ENCODE measurements at regions not wholly inside any gene's neighbourhood (a gene's known extent, or its start where the extent isn't known, plus 50 kb on each side); places are given as distances from the start of the nearest gene placed in this dataset.

GRCh38 chr2:224208443-224208842, 169.4 kb upstream of the SERPINE2 start:
- H3K4me3 ChIP-seq (ENCODE audit: low read depth, low read length) = no peak overlapping the region
- no peak for TF ChIP-seq CTCF (conservative IDR thresholded peaks at IDR 0.05; ENCODE audit: low read depth, low read length)
- DNase-seq (ENCODE audit: low read depth) = no peak

DNA sequence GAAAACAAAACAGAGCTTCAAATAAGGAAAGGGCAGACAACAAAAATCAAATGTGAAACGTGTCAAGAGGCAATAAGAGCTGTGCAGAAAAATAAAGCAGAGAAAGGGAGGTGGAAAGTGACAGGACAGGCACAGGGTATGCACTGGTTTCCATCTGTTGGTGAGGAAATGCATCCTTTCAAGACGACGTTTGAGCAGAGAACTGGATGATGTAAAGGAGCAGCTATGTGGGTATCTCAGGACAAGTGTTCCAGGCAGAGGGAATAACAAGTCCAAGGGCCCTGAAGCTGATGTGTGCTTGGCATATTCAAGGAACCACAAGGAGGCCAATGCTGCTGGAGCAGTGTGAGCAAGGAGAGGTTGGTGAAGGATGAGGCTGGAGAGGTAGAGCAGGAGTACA, 168.9 kb upstream of the SERPINE2 start:
- TF ChIP-seq CTCF (conservative IDR thresholded peaks at IDR 0.05; ENCODE audit: low read depth, low read length) = no peak
- H3K4me3 ChIP-seq (ENCODE audit: low read depth, low read length) = no peak overlapping the region
- DNase-seq (ENCODE audit: low read depth) = no peak

GRCh38 chr2:224206816-224207215, 167.7 kb upstream of the SERPINE2 start:
- no peak for TF ChIP-seq CTCF (conservative IDR thresholded peaks at IDR 0.05; ENCODE audit: low read depth, low read length)
- DNase-seq (ENCODE audit: low read depth) = no peak
- H3K4me3 ChIP-seq (ENCODE audit: low read depth, low read length) = no peak overlapping the region

- no peak for TF ChIP-seq CTCF (conservative IDR thresholded peaks at IDR 0.05; ENCODE audit: low read depth, low read length)
- no peak for DNase-seq (ENCODE audit: low read depth)
- no peak overlapping the region for H3K4me3 ChIP-seq (ENCODE audit: low read depth, low read length)
These were observed 163.3 kb upstream of the SERPINE2 start for GRCh38 chr2:224202281-224202865.

GRCh38 chr2:224198436-224198835, 159.3 kb upstream of the SERPINE2 start:
- no peak for DNase-seq (ENCODE audit: low read depth)
- no peak for TF ChIP-seq CTCF (conservative IDR thresholded peaks at IDR 0.05; ENCODE audit: low read depth, low read length)
- no peak overlapping the region for H3K4me3 ChIP-seq (ENCODE audit: low read depth, low read length)

DNA sequence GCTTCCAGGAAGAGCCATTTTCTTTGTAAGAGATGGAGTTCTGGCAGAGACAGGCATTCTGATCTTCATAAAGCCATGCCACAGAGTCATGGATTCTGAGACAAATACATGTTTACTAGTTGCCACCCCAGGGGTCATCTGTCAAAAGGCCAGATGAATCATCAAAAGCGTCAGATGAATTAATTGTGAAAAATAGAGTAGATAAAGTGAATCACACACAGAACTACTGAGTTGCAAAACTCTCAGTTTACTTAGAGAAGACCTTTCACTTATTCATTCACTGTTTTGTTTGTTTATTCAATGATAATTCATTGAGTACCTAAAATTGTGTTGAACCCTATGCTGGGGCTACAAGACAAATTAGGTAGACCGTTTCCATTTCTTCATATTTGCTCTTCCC, 157.7 kb upstream of the SERPINE2 start:
- H3K4me3 ChIP-seq (ENCODE audit: low read depth, low read length) = no peak overlapping the region
- DNase-seq (ENCODE audit: low read depth) = no peak
- TF ChIP-seq CTCF (conservative IDR thresholded peaks at IDR 0.05; ENCODE audit: low read depth, low read length) = no peak

DNA sequence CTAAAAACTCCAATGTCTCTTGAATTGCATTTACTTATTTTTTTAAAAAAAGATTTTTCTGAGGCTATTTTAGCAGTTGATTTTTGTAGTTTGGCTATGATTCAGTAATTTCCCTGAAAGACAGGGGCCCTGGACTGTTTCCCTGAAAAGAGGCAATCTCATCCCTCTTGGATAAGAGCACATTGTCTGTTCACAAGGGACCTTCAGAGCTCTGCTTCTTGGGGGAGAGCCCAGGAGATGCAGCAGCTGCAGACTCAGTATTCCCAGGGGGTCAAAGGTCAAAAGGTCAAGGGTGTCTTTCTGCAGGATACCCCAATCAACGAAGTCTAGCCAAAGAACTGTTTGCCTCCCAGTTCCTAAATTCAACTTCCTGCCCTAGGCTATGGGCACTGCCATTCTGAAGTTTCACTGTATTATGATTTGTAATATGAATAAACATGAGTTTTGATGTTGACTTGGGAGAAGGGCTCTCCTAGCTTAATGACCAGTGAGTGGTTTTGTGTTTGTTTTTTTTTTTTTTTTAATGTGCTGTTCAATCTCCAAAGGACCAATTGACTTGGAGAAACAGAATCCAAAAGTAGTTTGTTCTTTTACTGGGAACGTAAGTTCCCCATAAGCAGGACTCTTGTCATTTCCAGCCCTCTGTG, 157.0 kb upstream of the SERPINE2 start:
- no peak for DNase-seq (ENCODE audit: low read depth)
- TF ChIP-seq CTCF (conservative IDR thresholded peaks at IDR 0.05; ENCODE audit: low read depth, low read length) = no peak
- H3K4me3 ChIP-seq (ENCODE audit: low read depth, low read length) = no peak overlapping the region
